22Rv1 (cell line): ENCODE measurements at regions not wholly inside any gene's neighbourhood (a gene's known extent, or its start where the extent isn't known, plus 50 kb on each side); places are given as distances from the start of the nearest gene placed in this dataset.
"Not testable (repeated sequence)": the region's sequence is repeated elsewhere in the genome, so short reads cannot be mapped to it uniquely, and the experiment has no call there.

ENCODE experiments used
- H3K27ac ChIP-seq: fragments of 450-650 bp; 2 replicates; pipeline ENCODE4 v1.5.1; 2017
- ZFX ChIP-seq: fragments of 450-650 bp; IDR thresholded peaks from 2 replicates; pipeline ENCODE4 v1.6.1; 2017; ENCODE audit warnings: antibody characterized with exemption, borderline replicate concordance
- TF ChIP-seq, protein P1 (sequence below): fragments of 450-650 bp; IDR thresholded peaks from 2 replicates; pipeline ENCODE4 v1.5.1; 2017; ENCODE audit warnings: mild to moderate bottlenecking

DNA sequence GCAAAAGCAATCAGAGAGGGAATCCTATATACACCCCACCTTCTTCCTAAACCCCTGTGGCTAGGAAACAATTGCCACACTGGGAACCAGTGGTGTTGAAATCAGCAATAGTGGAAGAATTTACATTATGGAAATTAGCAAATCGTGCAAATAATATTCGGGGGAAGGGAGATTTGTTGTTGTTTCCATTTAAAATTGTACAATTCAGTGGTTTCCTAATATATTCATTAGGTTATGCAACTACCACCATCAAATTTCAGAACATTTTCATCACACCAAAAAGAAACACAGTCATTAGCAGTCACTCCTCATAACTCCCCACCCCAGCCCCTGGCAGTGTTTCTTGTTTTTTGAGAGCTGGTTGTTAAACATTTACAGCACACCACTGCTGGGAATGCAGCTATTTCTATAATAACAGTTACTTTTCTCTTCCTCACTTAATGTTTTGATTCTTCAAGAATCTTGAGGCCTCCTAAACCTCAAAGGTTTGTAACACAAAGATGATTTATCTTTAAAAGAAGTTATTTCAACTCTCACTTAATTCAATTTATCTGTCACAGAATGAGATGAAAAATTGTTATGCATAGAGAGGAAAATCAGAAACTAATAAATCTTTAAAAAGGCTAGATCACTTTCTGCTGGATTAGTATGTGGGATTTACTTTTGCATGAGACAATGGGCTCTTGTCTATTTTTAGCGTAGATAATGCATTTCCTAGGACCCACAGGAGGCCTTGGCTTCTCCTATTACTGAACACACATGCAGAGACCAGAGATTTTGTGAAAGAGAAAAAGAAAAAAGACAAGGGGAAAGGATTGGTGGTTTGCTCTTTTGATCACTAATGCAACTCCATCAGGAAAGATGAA lies 91.8 kb upstream of the DAPK1 start:
- no peak for TF ChIP-seq ZFX
- TF ChIP-seq, protein P1, sequence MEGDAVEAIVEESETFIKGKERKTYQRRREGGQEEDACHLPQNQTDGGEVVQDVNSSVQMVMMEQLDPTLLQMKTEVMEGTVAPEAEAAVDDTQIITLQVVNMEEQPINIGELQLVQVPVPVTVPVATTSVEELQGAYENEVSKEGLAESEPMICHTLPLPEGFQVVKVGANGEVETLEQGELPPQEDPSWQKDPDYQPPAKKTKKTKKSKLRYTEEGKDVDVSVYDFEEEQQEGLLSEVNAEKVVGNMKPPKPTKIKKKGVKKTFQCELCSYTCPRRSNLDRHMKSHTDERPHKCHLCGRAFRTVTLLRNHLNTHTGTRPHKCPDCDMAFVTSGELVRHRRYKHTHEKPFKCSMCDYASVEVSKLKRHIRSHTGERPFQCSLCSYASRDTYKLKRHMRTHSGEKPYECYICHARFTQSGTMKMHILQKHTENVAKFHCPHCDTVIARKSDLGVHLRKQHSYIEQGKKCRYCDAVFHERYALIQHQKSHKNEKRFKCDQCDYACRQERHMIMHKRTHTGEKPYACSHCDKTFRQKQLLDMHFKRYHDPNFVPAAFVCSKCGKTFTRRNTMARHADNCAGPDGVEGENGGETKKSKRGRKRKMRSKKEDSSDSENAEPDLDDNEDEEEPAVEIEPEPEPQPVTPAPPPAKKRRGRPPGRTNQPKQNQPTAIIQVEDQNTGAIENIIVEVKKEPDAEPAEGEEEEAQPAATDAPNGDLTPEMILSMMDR = no peak
- peak overlapping the region; percentile 19 for H3K27ac ChIP-seq

- H3K27ac ChIP-seq = peak overlapping the region; percentile 19
- TF ChIP-seq, protein P1 = no peak
- TF ChIP-seq ZFX = no peak
Observed at GRCh38 chr9:87406543-87407166, 91.0 kb upstream of the DAPK1 start.

GRCh38 chr9:87410047-87411005 lies 87.3 kb upstream of the DAPK1 start:
- H3K27ac ChIP-seq = not testable (repeated sequence)

GRCh38 chr9:87420884-87421283 lies 76.8 kb upstream of the DAPK1 start:
- H3K27ac ChIP-seq = no peak overlapping the region
- TF ChIP-seq ZFX = no peak
- TF ChIP-seq, protein P1 = no peak

DNA sequence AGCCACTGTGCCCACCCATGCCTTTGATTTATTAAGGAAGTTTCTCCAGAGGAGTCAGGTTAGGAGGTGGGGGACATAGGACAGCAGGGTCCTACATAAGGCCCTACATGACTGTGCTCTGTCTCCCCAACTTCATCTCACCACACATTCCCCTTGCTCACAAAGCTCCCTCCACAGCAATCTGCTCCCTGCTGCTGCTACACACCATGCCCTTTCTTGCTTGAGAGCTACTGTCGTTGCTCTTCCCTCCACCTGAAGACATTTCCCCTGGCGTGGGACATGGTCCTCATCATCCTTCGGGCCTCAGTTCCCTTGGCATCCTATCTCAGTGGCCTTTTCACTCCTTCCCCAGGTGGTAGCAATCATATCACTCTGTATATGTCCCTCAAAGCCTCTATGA lies 75.9 kb upstream of the DAPK1 start:
- no peak overlapping the region for H3K27ac ChIP-seq
- TF ChIP-seq, protein P1 = no peak
- no peak for TF ChIP-seq ZFX

DNA sequence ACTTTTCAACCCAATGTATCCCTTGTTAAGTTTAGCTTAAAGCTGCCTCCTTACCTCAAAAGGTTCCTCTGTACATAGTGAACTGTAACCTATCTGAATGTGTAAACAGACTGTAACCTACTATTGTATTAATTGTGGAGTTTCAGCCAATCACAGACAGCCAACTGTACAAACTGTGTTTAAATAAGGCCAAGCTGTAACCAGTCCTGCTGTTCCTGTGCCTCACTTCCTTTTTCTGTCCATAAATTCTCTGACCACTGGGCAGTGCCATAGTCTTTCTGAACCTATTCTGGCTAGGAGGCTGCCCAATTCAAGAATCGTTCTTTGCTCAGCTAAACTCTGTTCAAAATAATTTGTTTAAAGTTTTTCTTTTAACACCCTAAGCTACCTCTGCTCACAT lies 74.7 kb upstream of the DAPK1 start:
- TF ChIP-seq, protein P1 = 0 out of 2 replicates have a peak, but pooled peaks have one; percentile 7
- TF ChIP-seq ZFX = no peak
- no peak overlapping the region for H3K27ac ChIP-seq

GRCh38 chr9:87423885-87424284 lies 73.8 kb upstream of the DAPK1 start:
- not testable (repeated sequence) for H3K27ac ChIP-seq

GRCh38 chr9:87425202-87425601 lies 72.5 kb upstream of the DAPK1 start:
- no peak for TF ChIP-seq ZFX
- TF ChIP-seq, protein P1 = no peak
- H3K27ac ChIP-seq = no peak overlapping the region
